ENCODE measurements at regions not wholly inside any gene's neighbourhood (a gene's known extent, or its start where the extent isn't known, plus 50 kb on each side); places are given as distances from the start of the nearest gene placed in this dataset.

- Histone ChIP-seq H3K4me1 (ENCODE audit: control insufficient read depth, insufficient read depth, low read length) (no peaks in the 10 kb centered on the region), H3K9me3 (ENCODE audit: control insufficient read depth, insufficient read depth, low read length) (no peaks in the 10 kb centered on the region), H2BK15ac (ENCODE audit: low read depth, low read length) (no peak overlapping the region), H3K4me2 (ENCODE audit: low read depth, low read length) (no peak overlapping the region), H3K4me3 (ENCODE audit: insufficient read depth, low read depth, low read length) (no peak overlapping the region), H3K79me1 (ENCODE audit: low read depth in 1 of 2, low read length in 2 of 2) (no peaks in the 10 kb centered on the region), H2BK5ac (ENCODE audit: low read depth, low read length, poor library complexity, severe bottlenecking) (no peak overlapping the region), H2AFZ (replicated peaks; ENCODE audit: low read length, poor library complexity) (no peak overlapping the region), H2BK20ac (ENCODE audit: low read depth, low read length) (no peak overlapping the region), H3K27ac (ENCODE audit: insufficient read depth, low read length) (no peak overlapping the region), H3K9ac (ENCODE audit: low read depth, low read length) (no peak overlapping the region), H2BK120ac (ENCODE audit: low read depth, low read length) (no peak overlapping the region), H3K4ac (ENCODE audit: low read depth, low read length) (no peak overlapping the region), H3K23ac (ENCODE audit: low read depth, low read length) (no peak overlapping the region), H4K91ac (ENCODE audit: insufficient read depth, low read depth, low read length) (no peak overlapping the region), H3K18ac (ENCODE audit: low read depth, low read length) (no peak overlapping the region), H4K5ac (ENCODE audit: low read depth, low read length) (no peak overlapping the region), H3K14ac (replicated peaks; ENCODE audit: low read depth, low read length) (no peak overlapping the region), H2AK5ac (ENCODE audit: low read depth, low read length) (no peak overlapping the region), H3K56ac (ENCODE audit: extremely low read depth, insufficient read depth, low read length) (no peak overlapping the region), H4K8ac (ENCODE audit: low read depth in 2 of 2, low read length in 2 of 2) (no peak overlapping the region), H4K20me1 (ENCODE audit: insufficient read depth, low read length) (no peaks in the 10 kb centered on the region), H3K27me3 (ENCODE audit: control insufficient read depth, insufficient read depth, low read length) (no peaks in the 10 kb centered on the region; the same call in 1 of the 2 replicates), H3K36me3 (ENCODE audit: control insufficient read depth, insufficient read depth, low read length) (no peaks in the 10 kb centered on the region), H3K9me1 (ENCODE audit: insufficient read depth, low read length) (no peaks in the 10 kb centered on the region), H2AK9ac (replicated peaks; ENCODE audit: low read depth, low read length, poor library complexity) (no peak overlapping the region)
- in situ Hi-C loops (cut with MboI; ENCODE audit: low sequenced_read_pairs) (no loop called here), intact Hi-C loops (cut with micrococcal nuclease) (no loop called here), dilution Hi-C loops (cut with HindIII; ENCODE audit: low sequenced_read_pairs, unreplicated experiment) (no loop called here)
- 56% methylated on average over 4 of the region's 9 CpGs; no CpG with 5 or more reads in 1 of the 2 experiments for WGBS, 2 experiments (ENCODE audit: extremely low coverage in 2 of 2, insufficient read length in 1 of 2)
- no peak for DNase-seq
- TF ChIP-seq USF2 (IDR thresholded peaks at IDR 0.05; ENCODE audit: low read depth, low read length): no peak
- TF ChIP-seq ELK1 (IDR thresholded peaks at IDR 0.05; ENCODE audit: borderline replicate concordance, low read depth, low read length): no peak
- no peak for TF ChIP-seq FOS (IDR thresholded peaks at IDR 0.05; ENCODE audit: low read depth, low read length)
- no peak for TF ChIP-seq RFX5 (IDR thresholded peaks at IDR 0.05; ENCODE audit: low read depth, low read length)
- no peak for TF ChIP-seq SMC3 (IDR thresholded peaks at IDR 0.05; ENCODE audit: low read depth, low read length)
- no peak for TF ChIP-seq CEBPB (IDR thresholded peaks at IDR 0.05; ENCODE audit: low read depth, low read length)
- TF ChIP-seq CHD1 (IDR thresholded peaks at IDR 0.05; ENCODE audit: low read depth, low read length): no peak
- no peak for TF ChIP-seq MXI1 (IDR thresholded peaks at IDR 0.05; ENCODE audit: borderline replicate concordance, low read depth, low read length)
- TF ChIP-seq POLR2A (IDR thresholded peaks at IDR 0.05; ENCODE audit: low read depth, low read length): no peak
- TF ChIP-seq BHLHE40 (IDR thresholded peaks at IDR 0.05; ENCODE audit: low read depth, low read length): no peak
- no peak for TF ChIP-seq NFE2L2 (IDR thresholded peaks at IDR 0.05; ENCODE audit: low read depth, low read length)
- no peak for TF ChIP-seq CTCF (conservative IDR thresholded peaks at IDR 0.05; ENCODE audit: low read depth, low read length)
- no peak for ATAC-seq (ENCODE audit: low read depth)
- ChIA-PET CTCF (no interaction called here), POLR2A (ENCODE audit: unreplicated experiment) (no interaction called here)
- no TSS peak for BruUV-seq (replicated peaks)
Observed at GRCh38 chr13:60275208-60275607, 111.5 kb upstream of the DIAPH3 start.

Measured in IMR-90 (cell line).